Spinal cord (tissue), 9 donors: ENCODE measurements at regions not wholly inside any gene's neighbourhood (a gene's known extent, or its start where the extent isn't known, plus 50 kb on each side); places are given as distances from the start of the nearest gene placed in this dataset.

Experiments
- DNase-seq, 6 donors: peaks; one replicate each; pipeline versions ENCODE4 v3.0.0 to v3.0.0-alpha.2; 2013 to 2015; ENCODE audit warnings: low spot score in 6 of 6, low read depth in 4 of 6
- H3K27ac ChIP-seq: one replicate; pipeline ENCODE4 v1.5.1; 2013; ENCODE audit warnings: low read depth, low read length, control low read depth
- H3K27me3 ChIP-seq: one replicate; pipeline ENCODE4 v1.6.1; 2013; ENCODE audit warnings: low read length; ENCODE audit not compliant: control insufficient read depth, insufficient read depth
- H3K36me3 ChIP-seq: one replicate; pipeline ENCODE4 v1.6.1; 2013; ENCODE audit warnings: low read length; ENCODE audit not compliant: control insufficient read depth, insufficient read depth
- H3K4me1 ChIP-seq: one replicate; pipeline ENCODE4 v1.6.1; 2013; ENCODE audit warnings: low read length; ENCODE audit not compliant: control insufficient read depth, insufficient read depth
- H3K4me3 ChIP-seq: one replicate; pipeline ENCODE4 v1.5.1; 2013; ENCODE audit warnings: low read depth, low read length, control low read depth
- H3K9me3 ChIP-seq: one replicate; pipeline ENCODE4 v1.6.1; 2013; ENCODE audit warnings: low read length; ENCODE audit not compliant: control insufficient read depth, insufficient read depth
- WGBS: methylation state at CpG from one replicate; pipeline ENCODE4 v1.1.5; 2013; ENCODE audit warnings: missing lambda C conversion rate; ENCODE audit not compliant: insufficient coverage; 5-methylcytosine and 5-hydroxymethylcytosine counted together
- donor health status: healthy.

GRCh38 chr17:77636835-77637817 is 321.4 kb upstream of the TNRC6C start:
- Histone ChIP-seq H3K4me1 (peaks cover 31% of the 10 kb centered on the region), H3K27me3 (peaks cover 5% of the 10 kb centered on the region), H3K9me3 (no peaks in the 10 kb centered on the region), H3K27ac (no peak overlapping the region), H3K36me3 (no peaks in the 10 kb centered on the region), H3K4me3 (no peak overlapping the region)
- no peak for DNase-seq
- 67% methylated on average over 17 of the region's 19 CpGs for WGBS

GRCh38 chr17:77637818-77638575 is 320.5 kb upstream of the TNRC6C start:
- DNase-seq, result peak in 5 of 6 donors; percentile 47 to 96 (median 67)
- Histone ChIP-seq H3K36me3 (no peaks in the 10 kb centered on the region), H3K4me1 (peaks cover 31% of the 10 kb centered on the region), H3K4me3 (no peak overlapping the region), H3K9me3 (no peaks in the 10 kb centered on the region), H3K27ac (no peak overlapping the region), H3K27me3 (peaks cover 5% of the 10 kb centered on the region)
- WGBS, result 20% methylated on average over 16 of the region's 16 CpGs

GRCh38 chr17:77640252-77640651 is 318.3 kb upstream of the TNRC6C start:
- no peak overlapping the region for H3K4me3 ChIP-seq
- H3K9me3 ChIP-seq, result no peaks in the 10 kb centered on the region
- peaks cover 39% of the 10 kb centered on the region for H3K4me1 ChIP-seq
- no peak for DNase-seq
- WGBS, result 86% methylated on average over 3 of the region's 3 CpGs
- H3K36me3 ChIP-seq, result no peaks in the 10 kb centered on the region
- peaks cover 7% of the 10 kb centered on the region for H3K27me3 ChIP-seq
- H3K27ac ChIP-seq, result no peak overlapping the region

DNA sequence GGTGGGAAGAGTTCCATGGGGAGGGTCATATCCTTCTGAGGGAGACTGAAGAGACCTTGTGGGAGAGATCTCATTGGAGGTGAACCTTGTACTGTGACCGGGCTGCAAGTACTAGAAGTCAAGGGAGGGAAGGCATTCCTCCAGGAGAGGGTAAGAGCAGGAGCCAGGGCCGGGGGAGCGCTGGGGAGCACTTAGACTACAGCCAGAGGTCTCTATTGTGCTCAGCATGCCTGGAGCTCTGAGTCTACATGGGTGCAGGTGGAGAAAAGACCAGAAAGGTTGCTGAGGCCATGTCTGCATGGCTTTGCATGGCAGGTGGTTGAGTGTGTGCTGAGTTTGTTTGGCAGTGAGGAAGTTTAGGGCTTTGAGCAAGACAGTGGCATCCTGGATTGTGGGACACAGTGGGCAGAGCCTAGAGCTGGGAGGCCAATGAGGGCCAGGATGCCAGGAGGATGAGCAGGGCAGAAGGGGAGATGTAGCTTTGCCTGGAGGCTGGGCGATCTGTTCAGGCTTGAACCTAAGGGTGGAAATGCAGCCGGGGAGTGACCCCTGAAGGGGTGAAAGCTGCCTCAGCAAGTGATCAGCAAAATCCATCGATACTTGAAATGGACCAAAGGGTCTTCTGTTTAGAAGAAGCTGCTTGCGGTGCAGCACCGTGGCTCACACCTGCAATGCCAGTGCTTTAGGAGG is 317.4 kb upstream of the TNRC6C start:
- Histone ChIP-seq H3K4me1 (peaks cover 47% of the 10 kb centered on the region), H3K4me3 (no peak overlapping the region), H3K9me3 (no peaks in the 10 kb centered on the region), H3K27ac (no peak overlapping the region), H3K27me3 (peaks cover 9% of the 10 kb centered on the region), H3K36me3 (no peaks in the 10 kb centered on the region)
- DNase-seq, result no peak
- 91% methylated on average over 8 of the region's 8 CpGs for WGBS

- 83% methylated on average over 2 of the region's 4 CpGs for WGBS
- no peak for DNase-seq
- peaks cover 49% of the 10 kb centered on the region for H3K4me1 ChIP-seq
- H3K27ac ChIP-seq, result no peak overlapping the region
- peaks cover 9% of the 10 kb centered on the region for H3K27me3 ChIP-seq
- H3K36me3 ChIP-seq, result no peaks in the 10 kb centered on the region
- H3K9me3 ChIP-seq, result no peaks in the 10 kb centered on the region
- no peak overlapping the region for H3K4me3 ChIP-seq
Measured at GRCh38 chr17:77641718-77642117, 316.8 kb upstream of the TNRC6C start.

GRCh38 chr17:77644181-77645071 is 314.1 kb upstream of the TNRC6C start:
- WGBS, result 50% methylated on average over 9 of the region's 15 CpGs
- no peaks in the 10 kb centered on the region for H3K36me3 ChIP-seq
- peaks cover 24% of the 10 kb centered on the region for H3K4me1 ChIP-seq
- DNase-seq, result peak in 2 of 6 donors; percentile 32 to 33
- H3K27me3 ChIP-seq, result peaks cover 4% of the 10 kb centered on the region
- H3K4me3 ChIP-seq, result no peak overlapping the region
- H3K9me3 ChIP-seq, result no peaks in the 10 kb centered on the region
- H3K27ac ChIP-seq, result no peak overlapping the region

- 12% methylated on average over 3 of the region's 28 CpGs for WGBS
- Histone ChIP-seq H3K27ac (no peak overlapping the region), H3K36me3 (no peaks in the 10 kb centered on the region), H3K4me1 (peaks cover 24% of the 10 kb centered on the region), H3K27me3 (peaks cover 4% of the 10 kb centered on the region), H3K4me3 (no peak overlapping the region), H3K9me3 (no peaks in the 10 kb centered on the region)
- peak in 1 of 6 donors; percentile 68 for DNase-seq
Measured at GRCh38 chr17:77645072-77646045, 313.1 kb upstream of the TNRC6C start.

GRCh38 chr17:77646046-77646430 is 312.5 kb upstream of the TNRC6C start:
- Histone ChIP-seq H3K4me1 (peaks cover 24% of the 10 kb centered on the region), H3K4me3 (no peak overlapping the region), H3K27ac (no peak overlapping the region), H3K9me3 (no peaks in the 10 kb centered on the region), H3K36me3 (no peaks in the 10 kb centered on the region), H3K27me3 (peaks cover 4% of the 10 kb centered on the region)
- DNase-seq, result no peak
- WGBS, result 83% methylated on average over 9 of the region's 11 CpGs
